ENCODE measurements at regions not wholly inside any gene's neighbourhood (a gene's known extent, or its start where the extent isn't known, plus 50 kb on each side); places are given as distances from the start of the nearest gene placed in this dataset.
A peak's percentile ranks its signal among the peaks of the same experiment; 100 is the strongest.

DNA sequence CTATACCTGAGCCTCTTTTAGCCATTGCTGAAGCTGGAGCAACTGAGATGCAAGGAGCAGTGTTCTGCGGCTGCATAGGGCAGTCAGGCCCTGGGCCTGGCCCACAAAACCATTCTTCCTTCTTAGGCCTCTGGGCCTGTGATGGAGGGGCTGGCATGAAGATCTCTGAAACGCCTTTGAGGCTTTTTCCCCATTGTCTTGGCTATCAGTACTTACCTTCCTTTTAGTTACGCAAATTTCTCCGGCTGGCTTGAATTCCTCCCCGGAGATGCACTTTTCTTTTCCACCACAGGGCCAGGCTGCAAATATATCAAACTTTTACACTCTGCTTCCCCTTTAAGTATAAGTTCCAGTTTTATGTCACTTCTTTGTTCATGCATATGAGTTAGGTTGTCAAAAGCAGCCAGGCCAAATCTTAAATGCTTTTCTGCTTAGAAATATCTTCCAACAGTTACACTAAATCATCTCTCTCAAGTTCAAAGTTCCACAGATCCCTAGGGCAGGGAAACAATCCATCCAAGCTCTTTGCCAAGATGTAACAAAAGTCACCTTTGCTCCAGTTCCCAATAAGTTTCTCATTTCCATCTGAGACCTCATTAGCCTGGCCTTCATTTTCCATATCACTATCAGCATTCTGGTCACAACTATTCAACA lies 194.4 kb upstream of the PCDH7 start:
- TF ChIP-seq, protein P1, sequence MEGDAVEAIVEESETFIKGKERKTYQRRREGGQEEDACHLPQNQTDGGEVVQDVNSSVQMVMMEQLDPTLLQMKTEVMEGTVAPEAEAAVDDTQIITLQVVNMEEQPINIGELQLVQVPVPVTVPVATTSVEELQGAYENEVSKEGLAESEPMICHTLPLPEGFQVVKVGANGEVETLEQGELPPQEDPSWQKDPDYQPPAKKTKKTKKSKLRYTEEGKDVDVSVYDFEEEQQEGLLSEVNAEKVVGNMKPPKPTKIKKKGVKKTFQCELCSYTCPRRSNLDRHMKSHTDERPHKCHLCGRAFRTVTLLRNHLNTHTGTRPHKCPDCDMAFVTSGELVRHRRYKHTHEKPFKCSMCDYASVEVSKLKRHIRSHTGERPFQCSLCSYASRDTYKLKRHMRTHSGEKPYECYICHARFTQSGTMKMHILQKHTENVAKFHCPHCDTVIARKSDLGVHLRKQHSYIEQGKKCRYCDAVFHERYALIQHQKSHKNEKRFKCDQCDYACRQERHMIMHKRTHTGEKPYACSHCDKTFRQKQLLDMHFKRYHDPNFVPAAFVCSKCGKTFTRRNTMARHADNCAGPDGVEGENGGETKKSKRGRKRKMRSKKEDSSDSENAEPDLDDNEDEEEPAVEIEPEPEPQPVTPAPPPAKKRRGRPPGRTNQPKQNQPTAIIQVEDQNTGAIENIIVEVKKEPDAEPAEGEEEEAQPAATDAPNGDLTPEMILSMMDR (conservative IDR thresholded peaks at IDR 0.05; ENCODE audit: low read depth in 2 of 2), result 0 out of 4 replicates have a peak, but pooled peaks of 1 of the 2 experiments have one; percentile 11
- TF ChIP-seq, protein P2, sequence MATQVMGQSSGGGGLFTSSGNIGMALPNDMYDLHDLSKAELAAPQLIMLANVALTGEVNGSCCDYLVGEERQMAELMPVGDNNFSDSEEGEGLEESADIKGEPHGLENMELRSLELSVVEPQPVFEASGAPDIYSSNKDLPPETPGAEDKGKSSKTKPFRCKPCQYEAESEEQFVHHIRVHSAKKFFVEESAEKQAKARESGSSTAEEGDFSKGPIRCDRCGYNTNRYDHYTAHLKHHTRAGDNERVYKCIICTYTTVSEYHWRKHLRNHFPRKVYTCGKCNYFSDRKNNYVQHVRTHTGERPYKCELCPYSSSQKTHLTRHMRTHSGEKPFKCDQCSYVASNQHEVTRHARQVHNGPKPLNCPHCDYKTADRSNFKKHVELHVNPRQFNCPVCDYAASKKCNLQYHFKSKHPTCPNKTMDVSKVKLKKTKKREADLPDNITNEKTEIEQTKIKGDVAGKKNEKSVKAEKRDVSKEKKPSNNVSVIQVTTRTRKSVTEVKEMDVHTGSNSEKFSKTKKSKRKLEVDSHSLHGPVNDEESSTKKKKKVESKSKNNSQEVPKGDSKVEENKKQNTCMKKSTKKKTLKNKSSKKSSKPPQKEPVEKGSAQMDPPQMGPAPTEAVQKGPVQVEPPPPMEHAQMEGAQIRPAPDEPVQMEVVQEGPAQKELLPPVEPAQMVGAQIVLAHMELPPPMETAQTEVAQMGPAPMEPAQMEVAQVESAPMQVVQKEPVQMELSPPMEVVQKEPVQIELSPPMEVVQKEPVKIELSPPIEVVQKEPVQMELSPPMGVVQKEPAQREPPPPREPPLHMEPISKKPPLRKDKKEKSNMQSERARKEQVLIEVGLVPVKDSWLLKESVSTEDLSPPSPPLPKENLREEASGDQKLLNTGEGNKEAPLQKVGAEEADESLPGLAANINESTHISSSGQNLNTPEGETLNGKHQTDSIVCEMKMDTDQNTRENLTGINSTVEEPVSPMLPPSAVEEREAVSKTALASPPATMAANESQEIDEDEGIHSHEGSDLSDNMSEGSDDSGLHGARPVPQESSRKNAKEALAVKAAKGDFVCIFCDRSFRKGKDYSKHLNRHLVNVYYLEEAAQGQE (IDR thresholded peaks at IDR 0.05; ENCODE audit: unreplicated experiment), result no peak
